Ishikawa (cell line): ENCODE measurements at regions not wholly inside any gene's neighbourhood (a gene's known extent, or its start where the extent isn't known, plus 50 kb on each side); places are given as distances from the start of the nearest gene placed in this dataset.

Experiments
- CEBPB ChIP-seq: IDR thresholded peaks from 2 replicates; pipeline ENCODE4 v1.6.1; 2012
- CREB1 ChIP-seq: IDR thresholded peaks from 2 replicates; pipeline ENCODE4 v1.6.1; 2012; ENCODE audit warnings: low read depth
- EGR1 ChIP-seq: IDR thresholded peaks from 2 replicates; pipeline ENCODE4 v1.6.1; 2012
- EP300 ChIP-seq: IDR thresholded peaks from 2 replicates; pipeline ENCODE4 v1.6.1; 2012; ENCODE audit warnings: borderline replicate concordance
- FOXM1 ChIP-seq: IDR thresholded peaks from 2 replicates; pipeline ENCODE4 v1.6.1; 2012; ENCODE audit warnings: low read depth, borderline replicate concordance
- NFIC ChIP-seq: IDR thresholded peaks from 2 replicates; pipeline ENCODE4 v1.6.1; 2012
- RAD21 ChIP-seq: IDR thresholded peaks from 2 replicates; pipeline ENCODE4 v1.6.1; 2012; ENCODE audit warnings: low read depth
- REST ChIP-seq: IDR thresholded peaks from 2 replicates; pipeline ENCODE4 v1.6.1; 2012; ENCODE audit warnings: low read depth, mild to moderate bottlenecking
- TAF1 ChIP-seq: IDR thresholded peaks from 2 replicates; pipeline ENCODE4 v1.6.1; 2012; ENCODE audit warnings: low read depth, mild to moderate bottlenecking
- TCF12 ChIP-seq: IDR thresholded peaks from 2 replicates; pipeline ENCODE4 v1.6.1; 2012; ENCODE audit warnings: low read depth
- TEAD4 ChIP-seq: IDR thresholded peaks from 2 replicates; pipeline ENCODE4 v1.6.1; 2012
- USF1 ChIP-seq: IDR thresholded peaks from 2 replicates; pipeline ENCODE4 v1.6.1; 2012
- YY1 ChIP-seq: IDR thresholded peaks from 2 replicates; pipeline ENCODE4 v1.6.1; 2012; ENCODE audit warnings: low read depth
- ZBTB7A ChIP-seq: IDR thresholded peaks from 2 replicates; pipeline ENCODE4 v1.6.1; 2012; ENCODE audit warnings: low read depth
- TF ChIP-seq, protein P1 (sequence below): IDR thresholded peaks from 2 replicates; pipeline ENCODE4 v1.6.1; 2012

- no peak for TF ChIP-seq REST
- no peak for TF ChIP-seq EP300
- no peak for TF ChIP-seq EGR1
- TF ChIP-seq, protein P1, sequence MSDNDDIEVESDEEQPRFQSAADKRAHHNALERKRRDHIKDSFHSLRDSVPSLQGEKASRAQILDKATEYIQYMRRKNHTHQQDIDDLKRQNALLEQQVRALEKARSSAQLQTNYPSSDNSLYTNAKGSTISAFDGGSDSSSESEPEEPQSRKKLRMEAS = no peak
- TF ChIP-seq CREB1 = no peak
- TF ChIP-seq CEBPB = no peak
- no peak for TF ChIP-seq NFIC
- no peak for TF ChIP-seq FOXM1
- no peak for TF ChIP-seq USF1
- no peak for TF ChIP-seq TEAD4
- TF ChIP-seq TCF12 = no peak
- no peak for TF ChIP-seq YY1
- TF ChIP-seq RAD21 = no peak
- TF ChIP-seq TAF1 = no peak
- TF ChIP-seq ZBTB7A = no peak
Measured at GRCh38 chr1:60541831-60542532, 468.4 kb upstream of the C1orf87 start.

DNA sequence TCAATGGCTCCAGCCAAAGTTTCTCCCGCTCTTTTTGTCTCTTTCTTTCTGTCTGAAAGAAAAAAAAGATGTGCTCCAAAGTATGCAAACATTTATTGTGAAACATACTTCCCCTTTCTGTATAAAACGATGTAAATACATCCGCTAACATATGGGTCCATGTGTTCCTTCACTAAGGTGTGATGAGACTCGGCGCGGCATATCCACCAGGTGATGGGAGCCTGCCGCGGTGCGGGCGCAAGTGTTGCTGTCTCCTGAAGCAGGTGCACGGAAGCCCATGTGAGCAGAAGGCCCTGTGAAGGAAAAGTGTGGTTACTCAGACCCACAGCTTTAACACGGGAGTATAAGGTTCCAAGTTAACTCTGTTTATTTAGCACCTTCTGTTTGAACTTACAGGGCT, 466.6 kb upstream of the C1orf87 start:
- TF ChIP-seq FOXM1 = no peak
- no peak for TF ChIP-seq TAF1
- TF ChIP-seq TCF12 = no peak
- no peak for TF ChIP-seq TEAD4
- TF ChIP-seq EGR1 = no peak
- no peak for TF ChIP-seq CREB1
- no peak for TF ChIP-seq USF1
- no peak for TF ChIP-seq CEBPB
- no peak for TF ChIP-seq REST
- no peak for TF ChIP-seq ZBTB7A
- no peak for TF ChIP-seq EP300
- TF ChIP-seq, protein P1 = no peak
- no peak for TF ChIP-seq RAD21

DNA sequence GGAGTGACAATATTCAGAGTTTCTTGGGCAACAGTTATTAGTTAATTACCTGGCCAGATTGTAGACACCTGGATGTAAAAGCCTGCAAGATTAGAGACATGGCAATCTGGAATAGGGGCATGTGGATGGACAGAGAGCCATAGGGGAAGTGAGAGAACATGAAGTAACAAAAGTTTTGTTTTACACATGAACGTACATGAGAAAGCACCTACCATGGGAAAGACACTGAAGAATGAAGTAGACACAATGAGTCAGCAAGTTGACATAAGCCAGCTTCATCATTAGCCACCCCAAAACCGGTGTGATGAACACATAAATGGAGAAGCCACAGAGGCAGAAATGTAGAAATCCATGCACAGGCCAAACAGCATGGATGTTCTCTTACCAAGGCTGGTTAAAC, 462.1 kb upstream of the C1orf87 start:
- TF ChIP-seq RAD21 (no peak), CREB1 (no peak), EP300 (no peak), TCF12 (no peak), USF1 (no peak), TEAD4 (no peak), CEBPB (no peak)

DNA sequence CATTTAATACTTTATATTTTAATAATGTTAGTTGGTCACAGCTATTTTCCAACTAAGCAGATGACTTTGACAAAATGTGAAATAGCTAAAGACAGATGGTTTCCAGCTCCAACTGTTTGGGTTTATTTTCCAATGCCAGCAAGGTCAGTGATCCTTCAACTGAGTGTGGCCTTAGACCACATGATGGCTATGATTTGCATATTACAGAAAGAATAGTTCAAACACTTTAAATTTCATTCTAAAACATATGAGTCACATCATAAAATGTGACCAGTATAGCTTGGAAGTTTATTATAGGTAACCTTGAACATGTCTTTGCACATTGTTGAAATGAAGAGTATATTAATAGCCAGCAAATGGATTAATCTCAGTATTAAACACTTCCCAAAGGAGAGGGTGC, 454.0 kb upstream of the C1orf87 start:
- TF ChIP-seq, protein P1 = no peak
- no peak for TF ChIP-seq TEAD4
- no peak for TF ChIP-seq USF1
- no peak for TF ChIP-seq REST
- no peak for TF ChIP-seq EGR1
- TF ChIP-seq FOXM1 = no peak
- TF ChIP-seq EP300 = no peak
